Stimulated activated CD4-positive, alpha-beta T cell treated with anti-CD3 and anti-CD28 coated beads, Interleukin-4, amount 100 ng/mL, for 4 hours (primary cell): ENCODE measurements at regions not wholly inside any gene's neighbourhood (a gene's known extent, or its start where the extent isn't known, plus 50 kb on each side); places are given as distances from the start of the nearest gene placed in this dataset.

Experiments
- DNase-seq, 2 experiments: peaks; one replicate each; pipeline ENCODE4 v3.0.0-alpha.2; 2020

DNA sequence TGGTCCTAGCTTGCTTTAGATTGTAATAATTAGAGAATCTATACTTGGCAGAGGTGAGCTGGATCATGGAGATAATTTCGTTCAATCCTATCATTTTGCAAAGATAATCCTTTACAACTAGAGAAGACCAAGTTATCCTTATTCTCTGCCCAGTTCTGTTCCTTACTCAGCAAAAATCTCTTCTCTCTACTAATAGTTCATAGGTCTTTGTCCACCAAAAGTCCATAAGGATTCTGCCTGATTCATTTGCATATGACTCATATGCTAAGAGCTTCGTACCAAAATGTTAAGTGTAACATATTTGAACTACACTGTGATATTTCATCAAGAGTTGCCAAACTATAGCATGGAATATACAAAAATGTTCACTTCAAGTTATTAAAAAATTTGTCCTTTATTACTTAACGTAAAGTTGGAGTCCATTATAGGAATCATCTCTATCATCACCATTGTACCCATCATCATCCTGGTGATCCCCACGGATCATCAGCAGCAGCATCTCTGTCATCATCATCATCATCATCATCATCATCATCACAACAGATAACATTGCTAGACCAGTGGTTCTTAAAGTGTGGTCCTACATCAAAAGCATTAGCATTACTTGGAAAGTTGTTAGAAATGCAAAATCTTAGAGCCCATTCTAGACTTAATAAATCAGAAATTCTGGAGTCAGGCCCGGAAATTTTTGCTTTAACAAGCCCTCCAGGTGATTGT lies 463.0 kb downstream of the DHX35 start:
- no peak for DNase-seq

DNA sequence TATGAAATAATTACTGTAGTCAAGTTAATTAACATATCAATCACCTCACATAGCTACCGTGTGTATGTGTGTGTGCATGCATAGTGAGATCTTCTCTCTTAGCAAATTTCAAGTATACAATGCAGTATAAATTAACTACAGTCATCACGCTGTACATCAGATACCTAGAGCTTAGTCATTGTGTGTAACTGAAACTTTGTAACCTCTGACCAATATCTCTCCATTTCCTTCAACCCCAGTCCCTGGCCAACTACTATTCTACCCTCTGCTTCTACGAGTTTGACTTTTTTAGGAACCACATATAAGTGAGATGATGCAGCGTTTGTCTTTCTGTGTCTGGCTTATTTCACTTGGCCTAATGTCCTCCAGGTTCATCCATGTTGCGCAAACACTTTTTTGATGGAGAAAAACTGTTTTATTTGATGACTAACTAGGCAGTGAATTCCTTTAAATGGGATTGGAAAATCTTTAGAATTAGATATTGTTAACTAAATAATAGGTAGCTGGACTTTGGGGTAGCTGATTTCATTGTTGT lies 459.5 kb downstream of the DHX35 start:
- DNase-seq, result no peak

DNA sequence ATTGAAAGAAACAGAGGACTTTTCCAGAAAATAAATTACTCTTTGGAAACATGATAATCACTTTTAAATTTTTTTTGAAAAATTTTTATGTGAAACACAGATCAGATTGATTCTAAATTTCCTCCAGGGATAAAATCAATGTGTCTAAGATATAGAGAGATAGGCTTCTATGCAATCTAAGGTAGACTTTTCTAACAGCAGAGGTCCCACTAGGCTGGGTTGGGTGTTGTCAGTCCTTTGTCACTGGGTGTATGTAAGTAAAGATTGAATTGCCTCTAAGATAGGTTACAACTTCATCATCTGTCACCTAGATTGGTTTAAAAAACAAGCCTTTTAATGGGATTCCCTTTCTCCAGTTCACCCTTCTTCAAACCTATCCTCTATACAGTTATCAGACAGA lies 449.9 kb downstream of the DHX35 start:
- no peak for DNase-seq

DNA sequence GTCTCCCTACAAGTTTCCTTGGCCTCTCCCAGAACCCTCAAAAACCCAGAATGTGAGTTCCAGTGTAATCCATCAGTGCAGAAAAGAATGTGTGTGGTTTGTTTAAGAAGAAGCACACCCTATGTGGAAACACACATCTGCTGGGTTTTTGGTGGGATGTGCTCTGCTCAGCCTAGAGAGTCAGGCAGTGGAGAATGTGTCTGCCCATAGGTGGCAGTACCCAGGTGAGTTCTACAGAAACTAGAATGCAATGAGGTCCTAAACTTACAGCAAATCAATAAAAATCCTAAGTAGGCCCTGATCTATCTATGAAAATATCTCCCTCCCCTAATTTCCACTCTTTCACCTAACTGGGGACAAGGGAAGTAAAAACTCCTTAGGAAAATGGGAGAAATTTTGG lies 437.3 kb downstream of the DHX35 start:
- DNase-seq, result no peak

- DNase-seq, result no peak
Measured at GRCh38 chr20:39398656-39399055, 436.5 kb downstream of the DHX35 start.

- DNase-seq, result no peak
Measured at GRCh38 chr20:39397646-39398045, 435.5 kb downstream of the DHX35 start.

- DNase-seq, result no peak
Measured at GRCh38 chr20:39395478-39396291, 433.5 kb downstream of the DHX35 start.

GRCh38 chr20:39394461-39394860 lies 432.3 kb downstream of the DHX35 start:
- DNase-seq, result no peak

DNA sequence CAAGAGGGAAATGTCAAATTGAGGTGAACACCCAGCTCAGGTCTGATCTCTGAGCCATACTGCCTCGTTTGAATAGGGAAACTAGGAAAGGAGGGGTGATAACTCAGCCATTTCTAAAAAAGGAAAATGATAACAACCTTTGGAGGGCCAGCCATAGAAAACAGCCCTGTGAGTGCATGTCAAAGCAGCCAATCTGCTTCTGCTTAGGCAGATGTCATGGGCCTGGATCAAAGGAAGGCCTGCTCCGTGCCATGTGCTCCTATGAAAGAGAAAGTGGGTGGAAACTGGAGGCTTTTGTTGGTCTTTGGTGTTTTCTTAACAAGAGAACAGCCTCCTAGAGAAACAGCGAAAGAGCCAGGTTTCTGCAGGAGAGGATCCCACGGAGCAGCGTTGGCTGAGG lies 428.0 kb downstream of the DHX35 start:
- DNase-seq, result no peak

DNA sequence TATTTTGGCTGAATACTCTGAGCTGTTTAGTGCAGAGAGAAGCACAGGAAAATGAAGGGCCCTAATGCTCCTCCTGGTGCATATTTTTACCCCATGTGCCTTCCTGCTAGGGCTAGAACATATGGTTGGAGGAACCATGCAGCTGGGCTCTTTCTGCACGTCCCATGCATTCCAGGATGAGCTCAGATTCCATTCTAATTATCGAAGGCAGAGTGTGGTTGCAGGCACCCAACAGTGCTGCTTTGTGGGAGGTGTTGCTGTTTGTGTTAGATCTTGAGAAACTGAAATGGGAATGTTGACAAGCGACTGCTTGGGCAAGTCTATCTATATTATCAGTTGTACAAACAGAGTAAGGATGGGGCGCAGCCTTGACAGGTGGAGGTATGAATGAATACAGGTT lies 419.5 kb downstream of the DHX35 start:
- no peak for DNase-seq

- DNase-seq, result no peak
Measured at GRCh38 chr20:39378776-39379175, 416.6 kb downstream of the DHX35 start.

- no peak for DNase-seq
Measured at GRCh38 chr20:39376788-39377187, 414.6 kb downstream of the DHX35 start.

GRCh38 chr20:39364320-39364719 lies 402.2 kb downstream of the DHX35 start:
- DNase-seq, result no peak

GRCh38 chr20:39359981-39360620 lies 398.0 kb downstream of the DHX35 start:
- DNase-seq, result no peak

DNA sequence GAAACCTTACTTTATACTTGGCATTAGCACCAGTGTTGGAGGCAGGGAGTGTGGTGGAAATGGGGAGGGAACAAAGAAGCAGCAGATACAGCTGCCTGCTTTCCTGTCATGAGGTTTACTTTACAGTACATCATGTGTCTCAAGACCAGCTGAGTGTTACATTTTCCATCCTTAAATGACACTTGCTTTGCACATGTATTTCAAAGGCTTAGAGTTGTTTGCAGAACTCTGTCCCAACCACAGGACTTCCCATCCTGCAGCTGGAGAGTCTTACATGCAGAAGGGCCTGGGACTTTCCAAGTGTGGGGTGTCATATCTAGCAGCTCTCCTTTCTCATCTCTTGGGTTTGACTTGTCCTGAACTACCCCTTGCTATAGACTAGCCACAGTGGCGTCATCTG lies 395.9 kb downstream of the DHX35 start:
- DNase-seq, result no peak

DNA sequence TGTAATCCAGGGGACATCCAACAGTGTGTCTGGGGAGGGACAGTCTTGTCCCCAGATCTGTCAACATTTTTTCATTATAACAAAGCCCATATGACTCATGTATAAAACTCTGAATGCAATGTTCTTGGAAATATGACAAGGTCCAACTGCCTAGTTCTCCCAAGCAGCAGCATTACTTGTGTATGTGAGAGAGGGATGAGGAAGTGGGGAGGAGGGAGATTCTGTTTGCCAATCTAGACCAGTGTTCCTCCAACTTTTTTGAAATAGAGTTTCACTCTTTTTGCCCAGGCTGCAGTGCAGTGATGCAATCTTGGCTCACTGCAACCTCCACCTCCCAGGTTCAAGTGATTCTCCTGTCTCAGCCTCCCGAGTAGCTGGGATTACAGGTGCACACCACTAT lies 394.8 kb downstream of the DHX35 start:
- DNase-seq, result no peak

- no peak for DNase-seq
Measured at GRCh38 chr20:39349240-39349639, 387.1 kb downstream of the DHX35 start.

DNA sequence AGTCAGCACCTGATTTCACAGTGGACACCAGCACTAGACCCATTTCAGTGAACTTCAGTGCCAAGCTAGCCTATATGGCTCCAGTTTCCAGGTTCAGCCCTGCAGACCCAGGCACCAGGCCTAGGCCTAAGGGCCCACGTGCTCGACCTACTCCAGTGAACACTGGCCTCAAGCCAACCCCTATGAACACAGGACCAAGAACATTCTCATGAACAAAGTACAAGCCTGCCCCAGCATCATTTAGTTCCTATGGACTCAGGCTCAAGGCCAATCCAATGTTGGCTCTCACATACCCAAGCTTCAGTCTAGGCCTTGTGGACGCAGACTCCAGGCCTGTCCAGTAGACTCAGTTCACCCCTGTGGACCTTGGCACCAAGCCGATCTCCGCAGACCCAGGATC lies 385.5 kb downstream of the DHX35 start:
- DNase-seq, result no peak

GRCh38 chr20:39342463-39342862 lies 380.3 kb downstream of the DHX35 start:
- DNase-seq, result no peak

GRCh38 chr20:39338469-39339376 lies 376.6 kb downstream of the DHX35 start:
- no peak for DNase-seq

- DNase-seq, result no peak
Measured at GRCh38 chr20:39333211-39333610, 371.1 kb downstream of the DHX35 start.

DNA sequence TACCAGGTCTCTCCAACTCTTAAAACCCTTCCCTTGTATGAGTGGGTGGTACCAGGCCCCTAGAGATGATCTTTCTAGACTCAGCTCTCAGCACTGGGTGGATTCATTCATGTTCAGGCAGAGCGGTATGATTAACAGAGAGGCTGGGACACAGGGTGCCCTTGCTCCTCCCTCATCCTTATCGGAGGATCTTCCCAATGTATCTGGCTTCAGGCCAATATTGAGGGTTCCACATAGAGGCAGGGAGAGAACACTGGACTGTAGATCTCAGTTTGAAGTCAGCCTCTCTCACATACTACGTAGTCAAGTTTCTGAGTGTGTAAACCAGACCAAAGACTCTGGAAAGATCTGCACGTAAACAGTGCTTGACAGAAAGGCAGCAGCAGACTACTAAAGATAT lies 366.2 kb downstream of the DHX35 start:
- no peak for DNase-seq

DNA sequence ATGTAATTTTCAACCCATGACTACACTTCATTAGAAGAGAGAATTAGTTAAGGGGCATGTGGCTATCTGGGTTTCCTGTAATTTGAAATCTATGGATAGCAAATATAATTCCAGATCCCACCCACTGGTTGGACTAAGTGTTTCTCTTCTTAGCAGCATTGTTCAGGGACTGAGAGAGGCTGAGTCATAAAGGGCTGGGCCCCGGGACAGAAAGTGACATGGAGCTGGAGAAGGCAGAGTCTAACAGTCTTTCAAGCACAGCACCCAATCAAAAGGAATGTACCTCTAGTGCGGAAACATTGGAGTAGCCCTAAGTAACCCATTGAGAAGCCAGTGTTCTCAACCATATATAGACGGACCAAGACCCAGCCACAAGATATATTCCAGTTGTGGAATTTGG lies 363.9 kb downstream of the DHX35 start:
- no peak for DNase-seq
